SK-N-MC (cell line): ENCODE measurements at regions not wholly inside any gene's neighbourhood (a gene's known extent, or its start where the extent isn't known, plus 50 kb on each side); places are given as distances from the start of the nearest gene placed in this dataset.
"Not testable (repeated sequence)": the region's sequence is repeated elsewhere in the genome, so short reads cannot be mapped to it uniquely, and the experiment has no call there.

Experiments
- DNase-seq: peaks from one replicate; pipeline ENCODE4 v3.0.0-alpha.2; 2011; ENCODE audit warnings: low read depth, low spot score
- H3K27ac ChIP-seq: fragments of 200-600 bp; sonication (generic); 2 replicates; pipeline ENCODE4 v1.5.1; 2016; ENCODE audit warnings: mixed run types
- H3K36me3 ChIP-seq: fragments of 200-600 bp; sonication (generic); 2 replicates; pipeline ENCODE4 v1.6.1; 2017; ENCODE audit warnings: antibody characterized with exemption, low read length, mixed read lengths; ENCODE audit not compliant: insufficient read depth
- H3K4me3 ChIP-seq: fragments of 200-600 bp; sonication (generic); 2 replicates; pipeline ENCODE4 v1.5.1; 2016
- H3K9ac ChIP-seq: fragments of 200-600 bp; sonication (generic); 2 replicates; pipeline ENCODE4 v1.8.0; 2017; ENCODE audit warnings: mixed run types, mixed read lengths; ENCODE audit not compliant: insufficient read length
- H3K9me3 ChIP-seq: fragments of 200-600 bp; sonication (generic); 2 replicates; pipeline ENCODE4 v1.6.1; 2017; ENCODE audit warnings: low read depth, mild to moderate bottlenecking, antibody characterized with exemption, low read length, moderate library complexity, mixed read lengths
- EZH2 ChIP-seq: fragments of 200-600 bp; sonication (generic); IDR thresholded peaks from one replicate; pipeline ENCODE4 v1.6.1; 2017; ENCODE audit warnings: antibody characterized with exemption
- FOXP2 ChIP-seq: optimal IDR thresholded peaks from 2 replicates; pipeline ENCODE3; 2011; ENCODE audit warnings: mild to moderate bottlenecking, moderate library complexity; ENCODE audit not compliant: insufficient read depth; ENCODE audit errors: extremely low read length, control extremely low read depth
- POLR2AphosphoS5 ChIP-seq: IDR thresholded peaks from 2 replicates; pipeline ENCODE4 v1.6.1; 2012; ENCODE audit warnings: mild to moderate bottlenecking, low read depth, low read length, borderline replicate concordance

DNA sequence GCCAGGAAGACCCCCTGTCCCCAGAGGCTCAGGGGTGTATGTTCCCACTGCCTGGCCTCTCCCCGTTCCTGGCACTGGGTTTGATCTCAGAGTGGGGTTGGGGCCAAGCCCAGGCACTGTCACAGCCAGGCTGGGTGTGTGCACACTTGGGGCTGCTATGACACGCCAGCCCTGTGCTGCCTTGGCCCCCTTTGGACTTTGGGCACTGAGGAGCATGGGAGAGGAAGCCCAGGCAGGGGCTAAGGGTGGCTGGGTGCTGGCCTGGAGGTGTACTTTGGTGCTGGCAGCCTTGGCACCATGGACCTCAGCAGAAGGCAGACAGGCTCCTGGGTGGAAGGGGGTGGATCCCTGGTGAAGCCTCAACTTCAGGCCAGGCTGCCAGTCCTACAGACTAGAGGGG is 223.6 kb upstream of the ISL1 start:
- Histone ChIP-seq H3K9me3 (no peaks in the 10 kb centered on the region), H3K27ac (no peak overlapping the region), H3K4me3 (no peak overlapping the region), H3K36me3 (no peaks in the 10 kb centered on the region), H3K9ac (no peak overlapping the region)
- TF ChIP-seq POLR2AphosphoS5 (no peak), EZH2 (no peak)
- no peak for DNase-seq

DNA sequence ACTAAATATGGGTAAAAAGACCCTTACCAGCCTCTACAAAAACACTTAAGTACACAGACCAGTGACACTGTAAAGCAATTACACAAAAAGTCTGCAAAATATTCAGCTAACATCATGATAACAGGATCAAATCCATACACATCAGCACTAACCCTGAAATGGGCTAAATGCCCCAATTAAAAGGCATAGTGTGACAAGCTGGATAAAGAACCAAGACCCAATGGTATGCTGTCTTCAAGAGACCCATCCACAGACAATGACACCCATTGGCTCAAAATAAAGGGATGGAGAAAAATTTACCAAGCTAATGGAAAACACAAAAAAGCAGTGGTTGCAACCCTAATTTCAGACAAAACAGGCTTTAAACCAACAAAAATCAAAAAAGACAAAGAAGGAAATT is 221.0 kb upstream of the ISL1 start:
- Histone ChIP-seq H3K27ac (no peak overlapping the region), H3K4me3 (no peak overlapping the region), H3K9ac (no peak overlapping the region), H3K9me3 (no peaks in the 10 kb centered on the region), H3K36me3 (no peaks in the 10 kb centered on the region)
- no peak for DNase-seq
- no peak for TF ChIP-seq EZH2
- TF ChIP-seq FOXP2: no peak
- TF ChIP-seq POLR2AphosphoS5: no peak

DNA sequence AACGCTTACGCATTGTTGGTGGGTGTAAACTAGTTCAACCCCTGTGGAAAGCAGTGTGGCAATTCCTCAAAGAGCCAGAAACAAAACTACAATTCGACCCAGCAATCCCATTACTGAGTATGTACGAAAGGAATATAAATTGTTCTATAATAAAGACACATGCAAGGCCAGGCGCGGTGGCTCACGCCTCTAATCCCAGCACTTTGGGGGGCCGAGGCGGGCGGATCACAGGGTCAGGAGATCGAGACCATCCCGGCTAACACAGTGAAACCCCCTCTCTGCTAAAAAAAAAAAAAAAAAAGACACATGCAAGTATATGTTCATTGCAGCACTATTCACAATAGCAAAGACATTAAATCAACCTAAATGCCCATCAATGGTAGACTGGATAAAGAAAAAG is 217.6 kb upstream of the ISL1 start:
- not testable (repeated sequence) for H3K9ac ChIP-seq, H3K4me3 ChIP-seq, H3K36me3 ChIP-seq, H3K9me3 ChIP-seq, H3K27ac ChIP-seq, DNase-seq

- Histone ChIP-seq H3K9me3 (no peaks in the 10 kb centered on the region), H3K36me3 (no peaks in the 10 kb centered on the region), H3K27ac (no peak overlapping the region), H3K4me3 (no peak overlapping the region), H3K9ac (no peak overlapping the region)
- TF ChIP-seq EZH2 (no peak), FOXP2 (no peak), POLR2AphosphoS5 (no peak)
- no peak for DNase-seq
Measured at GRCh38 chr5:51172903-51173626, 210.2 kb upstream of the ISL1 start.

GRCh38 chr5:51181208-51181894 is 201.9 kb upstream of the ISL1 start:
- no peak overlapping the region for H3K27ac ChIP-seq
- no peak overlapping the region for H3K4me3 ChIP-seq
- H3K9ac ChIP-seq: no peak overlapping the region
- H3K36me3 ChIP-seq: no peaks in the 10 kb centered on the region
- DNase-seq: no peak
- H3K9me3 ChIP-seq: no peaks in the 10 kb centered on the region
- TF ChIP-seq FOXP2 (no peak), POLR2AphosphoS5 (no peak), EZH2 (no peak)

GRCh38 chr5:51185850-51186329 is 197.4 kb upstream of the ISL1 start:
- Histone ChIP-seq H3K36me3 (no peaks in the 10 kb centered on the region), H3K9ac (no peak overlapping the region), H3K4me3 (no peak overlapping the region), H3K9me3 (no peaks in the 10 kb centered on the region), H3K27ac (no peak overlapping the region)
- DNase-seq: no peak
- TF ChIP-seq EZH2 (no peak), POLR2AphosphoS5 (no peak), FOXP2 (no peak)

- Histone ChIP-seq H3K36me3 (no peaks in the 10 kb centered on the region), H3K27ac (no peak overlapping the region), H3K4me3 (no peak overlapping the region), H3K9me3 (no peaks in the 10 kb centered on the region), H3K9ac (no peak overlapping the region)
- DNase-seq: no peak
- TF ChIP-seq EZH2 (no peak), POLR2AphosphoS5 (no peak), FOXP2 (no peak)
Measured at GRCh38 chr5:51188001-51188591, 195.2 kb upstream of the ISL1 start.

DNA sequence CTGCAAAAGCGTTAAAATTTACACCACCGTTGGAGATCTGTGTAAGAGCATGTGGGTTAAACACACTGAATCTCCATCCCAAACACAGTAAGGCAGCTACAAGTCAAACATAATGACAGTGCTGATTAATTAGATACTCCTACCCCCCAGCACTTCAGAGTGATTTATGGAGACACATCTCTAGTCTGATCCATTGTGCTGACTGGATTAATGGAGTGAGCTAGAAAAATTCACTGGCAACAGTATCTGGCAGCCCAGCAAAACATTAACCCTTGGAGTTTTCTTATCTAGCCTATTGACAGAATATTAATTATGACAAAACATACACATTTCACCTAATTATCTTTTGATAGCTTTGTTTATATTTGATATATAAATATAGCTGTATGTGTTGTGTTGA is 188.6 kb upstream of the ISL1 start:
- Histone ChIP-seq H3K9ac (no peak overlapping the region), H3K4me3 (no peak overlapping the region), H3K36me3 (no peaks in the 10 kb centered on the region), H3K27ac (no peak overlapping the region), H3K9me3 (no peaks in the 10 kb centered on the region)
- TF ChIP-seq POLR2AphosphoS5: no peak
- TF ChIP-seq FOXP2: no peak
- no peak for TF ChIP-seq EZH2
- no peak for DNase-seq
